ENCODE measurements at regions not wholly inside any gene's neighbourhood (a gene's known extent, or its start where the extent isn't known, plus 50 kb on each side); places are given as distances from the start of the nearest gene placed in this dataset.

- TF ChIP-seq CTCF (IDR thresholded peaks at IDR 0.05) (no peak), EZH2 (IDR thresholded peaks at IDR 0.05) (no peak), EZH2phosphoT487 (IDR thresholded peaks at IDR 0.05) (no peak)
Measured at GRCh38 chr11:134506046-134506445, 94.0 kb upstream of the B3GAT1 start.
